GM21367 (cell line): ENCODE measurements at regions not wholly inside any gene's neighbourhood (a gene's known extent, or its start where the extent isn't known, plus 50 kb on each side); places are given as distances from the start of the nearest gene placed in this dataset.
"Not testable (repeated sequence)": the region's sequence is repeated elsewhere in the genome, so short reads cannot be mapped to it uniquely, and the experiment has no call there.

Experiments
- ATAC-seq: cut with Tn5 transposase; IDR thresholded peaks from one replicate; pipeline ENCODE4 v1.9.1; 2021; ENCODE audit not compliant: unreplicated experiment

GRCh38 chr4:123535037-123535748 is 138.6 kb downstream of the SPRY1 start:
- ATAC-seq = no peak

- ATAC-seq = no peak
These were observed 139.6 kb downstream of the SPRY1 start for GRCh38 chr4:123536225-123536624.

DNA sequence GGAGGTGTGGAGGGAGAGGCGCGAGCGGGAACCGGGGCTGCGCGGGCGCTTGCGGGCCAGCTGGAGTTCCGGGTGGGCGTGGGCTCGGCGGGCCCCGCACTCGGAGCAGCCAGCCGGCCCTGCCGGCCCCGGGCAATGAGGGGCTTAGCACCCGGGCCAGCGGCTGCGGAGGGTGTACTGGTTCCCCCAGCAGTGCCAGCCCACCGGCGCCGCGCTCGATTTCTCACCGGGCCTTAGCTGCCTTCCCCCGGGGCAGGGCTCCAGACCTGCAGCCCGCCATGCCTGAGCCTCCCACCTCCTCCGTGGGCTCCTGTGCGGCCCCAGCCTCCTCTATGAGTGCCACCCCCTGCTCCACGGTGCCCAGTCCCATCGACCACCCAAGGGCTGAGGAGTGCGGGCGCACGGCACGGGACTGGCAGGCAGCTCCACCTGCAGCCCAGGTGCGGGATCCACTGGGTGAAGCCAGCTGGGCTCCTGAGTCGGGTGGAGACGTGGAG is 141.4 kb downstream of the SPRY1 start:
- ATAC-seq = not testable (repeated sequence)

- ATAC-seq = no peak
These were observed 149.3 kb downstream of the SPRY1 start for GRCh38 chr4:123545667-123546572.

DNA sequence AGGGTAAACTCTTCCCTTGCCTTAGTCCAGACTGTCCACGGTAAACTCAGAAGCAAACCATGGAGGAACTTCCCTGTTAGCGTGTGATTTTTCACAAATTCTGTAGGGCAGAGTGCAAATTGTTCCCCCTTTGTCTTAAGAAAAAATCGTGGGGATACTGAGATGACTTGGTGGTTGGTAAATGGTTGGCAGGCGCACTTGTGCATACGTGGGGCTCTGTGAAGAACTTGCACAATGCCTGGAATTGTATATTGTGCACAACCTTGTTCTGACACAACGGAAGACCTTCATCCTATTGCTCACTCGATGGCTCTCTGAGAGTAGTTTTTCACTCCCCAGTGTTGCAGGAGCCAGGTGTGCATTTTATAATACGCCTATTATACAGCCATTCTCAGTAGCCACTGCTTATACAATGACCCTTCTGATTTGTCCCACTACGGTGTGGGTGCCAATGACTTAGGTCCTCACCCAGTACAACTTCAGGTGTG is 150.0 kb downstream of the SPRY1 start:
- no peak for ATAC-seq

DNA sequence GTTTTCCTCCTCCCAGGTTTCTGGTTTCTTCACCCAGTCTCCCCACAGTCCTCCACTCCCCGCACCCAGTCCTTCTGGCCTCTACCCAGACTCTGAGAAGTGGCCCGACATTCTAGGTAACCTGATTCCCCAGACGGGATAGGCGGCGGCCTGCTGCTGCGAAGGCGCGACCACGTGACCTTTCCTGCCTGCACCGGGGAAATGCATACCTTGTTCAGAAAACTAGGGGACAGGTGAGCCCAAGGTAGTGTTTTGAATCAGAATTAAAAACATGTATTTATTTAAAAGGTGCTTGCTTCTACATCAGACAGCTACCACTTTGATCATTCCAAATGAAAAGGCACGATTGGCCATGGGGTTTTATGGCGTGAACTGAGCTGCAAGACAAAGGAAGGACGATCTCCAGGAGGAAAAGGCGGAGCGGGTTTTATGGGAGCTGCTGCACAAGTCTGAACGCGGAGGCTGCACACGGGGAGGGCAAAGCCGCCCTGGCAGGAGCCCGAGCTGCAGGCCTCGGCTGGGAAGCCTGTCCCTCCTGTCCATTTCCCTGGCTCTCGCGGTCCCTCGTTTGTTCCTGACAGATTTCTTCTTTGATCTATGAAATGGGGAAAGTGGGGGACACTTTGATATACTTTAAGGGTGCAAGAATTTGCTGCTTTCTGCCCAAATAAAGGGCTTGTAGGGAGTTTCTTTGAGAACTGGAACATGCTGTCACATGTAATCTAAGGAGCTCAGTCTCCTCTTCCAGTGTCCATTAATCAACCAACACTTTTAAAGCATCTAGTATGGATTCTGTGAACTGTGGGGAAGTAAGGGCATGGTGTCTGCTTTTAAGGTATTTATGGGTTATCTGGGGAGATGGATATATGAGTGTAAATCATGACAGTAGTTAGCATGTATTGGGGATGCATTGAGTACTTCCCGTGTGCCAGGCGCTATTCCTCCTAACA is 150.9 kb downstream of the SPRY1 start:
- ATAC-seq = no peak

GRCh38 chr4:123553279-123553678 is 156.7 kb downstream of the SPRY1 start:
- ATAC-seq = no peak

- no peak for ATAC-seq
These were observed 157.4 kb downstream of the SPRY1 start for GRCh38 chr4:123553733-123554637.

GRCh38 chr4:123554801-123555232 is 158.2 kb downstream of the SPRY1 start:
- ATAC-seq = no peak

GRCh38 chr4:123555233-123555806 is 158.7 kb downstream of the SPRY1 start:
- no peak for ATAC-seq

DNA sequence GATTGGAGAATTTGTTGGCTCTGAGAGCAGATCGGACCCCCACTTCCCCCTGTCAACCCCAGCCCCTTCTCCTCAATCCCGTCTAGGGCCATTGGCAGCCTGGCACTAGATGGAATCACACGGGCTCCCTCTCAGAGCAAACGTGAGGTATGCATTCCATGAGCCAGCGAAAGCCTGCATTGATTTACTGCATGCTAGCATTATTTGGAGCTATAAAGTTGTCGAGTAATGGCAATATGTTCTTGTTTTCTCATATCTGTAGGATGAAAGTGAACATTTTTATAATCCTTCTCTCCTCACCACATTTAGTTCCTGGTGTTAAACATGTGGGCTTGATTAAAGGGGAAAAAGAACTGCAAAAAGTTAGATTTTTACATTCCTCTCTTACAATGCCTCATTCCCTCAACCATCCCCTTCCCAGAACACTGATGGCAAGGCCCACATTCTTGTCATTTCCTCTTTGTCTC is 159.2 kb downstream of the SPRY1 start:
- no peak for ATAC-seq

DNA sequence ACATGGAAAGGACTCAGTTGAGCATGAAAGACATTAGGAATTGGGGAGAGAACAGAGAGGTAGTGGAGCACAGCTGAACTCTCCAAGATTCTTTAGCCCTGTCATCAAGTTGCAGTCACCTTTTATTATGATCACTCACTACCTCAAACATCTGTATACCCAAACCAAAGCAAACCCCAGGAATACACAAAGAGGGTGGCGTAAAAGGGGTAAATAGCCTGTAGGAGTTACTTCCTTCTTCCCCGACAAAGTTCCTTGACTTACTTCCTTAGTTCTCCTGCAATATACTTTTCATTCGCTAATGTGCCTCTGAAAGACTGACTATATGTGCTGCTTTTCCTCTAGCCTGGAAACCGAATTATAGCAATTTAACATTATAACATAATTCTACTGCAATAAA is 159.9 kb downstream of the SPRY1 start:
- no peak for ATAC-seq

- no peak for ATAC-seq
These were observed 161.4 kb downstream of the SPRY1 start for GRCh38 chr4:123557857-123558536.

- ATAC-seq = no peak
These were observed 162.3 kb downstream of the SPRY1 start for GRCh38 chr4:123558865-123559264.

GRCh38 chr4:123559955-123560871 is 163.6 kb downstream of the SPRY1 start:
- no peak for ATAC-seq

GRCh38 chr4:123561525-123561924 is 164.9 kb downstream of the SPRY1 start:
- ATAC-seq = no peak

- no peak for ATAC-seq
These were observed 166.6 kb downstream of the SPRY1 start for GRCh38 chr4:123562994-123563750.
